B cell (primary cell): ENCODE measurements at regions not wholly inside any gene's neighbourhood (a gene's known extent, or its start where the extent isn't known, plus 50 kb on each side); places are given as distances from the start of the nearest gene placed in this dataset.

Source experiments
- ATAC-seq: fragments of 200-7000 bp; cut with Tn5 transposase; one replicate; pipeline ENCODE4 v1.10.0; 2021; ENCODE audit warnings: low read depth, mild to moderate bottlenecking, moderate number of reproducible peaks, moderate library complexity
- CTCF ChIA-PET: fragments of 350-600 bp; sonication (Branson Sonifier 250); formaldehyde crosslinking; loops from one replicate; lab custom pipeline; 2021; ENCODE audit warnings: antibody characterized with exemption, inconsistent platforms; lab: Charles Lee
- POLR2A ChIA-PET: fragments of 350-600 bp; sonication (Branson Sonifier 250); formaldehyde crosslinking; loops from one replicate; lab custom pipeline; 2021; ENCODE audit warnings: antibody characterized with exemption; lab: Charles Lee
- DNase-seq: peaks from one replicate; pipeline ENCODE4 v3.0.0; 2013
- H2AFZ ChIP-seq: 2 replicates; pipeline ENCODE4 v1.6.1; 2012; ENCODE audit warnings: mild to moderate bottlenecking, low read depth, low read length; ENCODE audit not compliant: insufficient read depth, poor library complexity, severe bottlenecking
- H3K27ac ChIP-seq, 2 donors: 1 replicate in 1 of 2; 2 replicates in 1 of 2; pipeline ENCODE4 v1.5.1; 2012 to 2013; ENCODE audit warnings: low read length in 2 of 2, mild to moderate bottlenecking in 2 of 2, moderate library complexity in 1 of 2
- H3K27me3 ChIP-seq, 4 experiments: fragments of 200-600 bp in 1 of 4; sonication (generic) in 1 of 4; replicated peaks in 1 of 4; 1 replicate in 2 of 4; 2 replicates in 2 of 4; pipeline versions ENCODE4 v1.6.1 to v1.7.0; 2013 to 2016; ENCODE audit warnings: low read length in 3 of 4, mild to moderate bottlenecking in 2 of 4, mixed read lengths in 1 of 4, moderate library complexity in 1 of 4; ENCODE audit not compliant: insufficient read depth in 4 of 4, control insufficient read depth in 3 of 4; ENCODE audit errors: control extremely low read depth in 1 of 4
- H3K36me3 ChIP-seq, 2 experiments: replicated peaks in 1 of 2; 1 replicate in 1 of 2; 2 replicates in 1 of 2; pipeline versions ENCODE4 v1.6.1 to v1.7.1; 2013; ENCODE audit warnings: low read length in 1 of 2; ENCODE audit not compliant: insufficient read depth in 2 of 2, control insufficient read depth in 1 of 2; ENCODE audit errors: control extremely low read depth in 1 of 2, extremely low read depth in 1 of 2
- H3K4me1 ChIP-seq, 2 donors: fragments of 200-600 bp in 1 of 2; sonication (generic) in 1 of 2; 1 replicate in 1 of 2; 2 replicates in 1 of 2; pipeline versions ENCODE4 v1.5.1 to v1.6.1; 2013 to 2017; ENCODE audit warnings: low read length in 2 of 2; ENCODE audit not compliant: control insufficient read depth in 2 of 2, insufficient read depth in 2 of 2
- H3K4me2 ChIP-seq: replicated peaks from 2 replicates; pipeline ENCODE3; 2012; ENCODE audit warnings: mild to moderate bottlenecking, low read depth, low read length; ENCODE audit not compliant: poor library complexity, severe bottlenecking
- H3K4me3 ChIP-seq, 5 experiments: fragments of 200-600 bp in 1 of 5; sonication (generic) in 1 of 5; 1 replicate in 3 of 5; 2 replicates in 2 of 5; pipeline versions ENCODE4 v1.5.1 to v1.7.0; 2011 to 2016; ENCODE audit warnings: low read length in 4 of 5, mild to moderate bottlenecking in 4 of 5, low read depth in 2 of 5, control low read depth in 1 of 5, moderate library complexity in 1 of 5; ENCODE audit not compliant: insufficient read depth in 1 of 5; ENCODE audit errors: control extremely low read depth in 1 of 5, extremely low read depth in 1 of 5
- H3K79me2 ChIP-seq: fragments of 200-600 bp; sonication (generic); one replicate; pipeline ENCODE4 v1.6.0; 2016; ENCODE audit warnings: low read length; ENCODE audit not compliant: control insufficient read depth, insufficient read depth
- H3K9ac ChIP-seq: fragments of 200-600 bp; sonication (generic); 2 replicates; pipeline ENCODE4 v1.6.1; 2017; ENCODE audit warnings: mild to moderate bottlenecking, low read length, moderate library complexity
- H3K9me3 ChIP-seq, 3 donors: one replicate each; pipeline versions ENCODE4 v1.6.1 to v1.7.1; 2013; ENCODE audit warnings: low read length in 2 of 3; ENCODE audit not compliant: control insufficient read depth in 2 of 3, insufficient read depth in 1 of 3; ENCODE audit errors: control extremely low read depth in 1 of 3
- H4K20me1 ChIP-seq: 2 replicates; pipeline ENCODE4 v1.6.0; 2012; ENCODE audit warnings: mild to moderate bottlenecking, low read length; ENCODE audit not compliant: insufficient read depth, control insufficient read depth, poor library complexity, severe bottlenecking
- H3K27ac Mint-ChIP-seq: one replicate; pipeline ENCODE4 v1.8.0; 2021; ENCODE audit warnings: mixed read lengths
- H3K27me3 Mint-ChIP-seq: one replicate; pipeline ENCODE4 v1.8.0; 2021; ENCODE audit warnings: mixed read lengths
- H3K4me1 Mint-ChIP-seq: one replicate; pipeline ENCODE4 v1.8.0; 2021; ENCODE audit warnings: mixed read lengths
- H3K4me3 Mint-ChIP-seq: one replicate; pipeline ENCODE4 v1.8.0; 2021; ENCODE audit warnings: mixed read lengths
- H3K9me3 Mint-ChIP-seq: one replicate; pipeline ENCODE4 v1.8.0; 2022; ENCODE audit warnings: mixed read lengths; ENCODE audit not compliant: insufficient read depth
- CTCF ChIP-seq: fragments of 200-600 bp; IDR thresholded peaks from one replicate; pipeline ENCODE4 v1.8.0; 2022; ENCODE audit warnings: antibody characterized with exemption, mild to moderate bottlenecking
- EZH2 ChIP-seq: IDR thresholded peaks from 2 replicates; pipeline ENCODE4 v1.6.1; 2012; ENCODE audit warnings: borderline replicate concordance, low read depth, mild to moderate bottlenecking, moderate library complexity, low read length; ENCODE audit not compliant: insufficient read depth, poor library complexity, severe bottlenecking
- WGBS: methylation state at CpG from one replicate; pipeline ENCODE4 v1.1.5; 2013; ENCODE audit warnings: missing lambda C conversion rate; ENCODE audit not compliant: insufficient coverage; 5-methylcytosine and 5-hydroxymethylcytosine counted together
- intact Hi-C: fragments of 100-400 bp; cut with micrococcal nuclease; formaldehyde crosslinking; loops from one replicate; pipeline ENCODE4 v1.10.0; 2022

GRCh38 chr11:69362315-69362714, 68.4 kb downstream of the MYEOV start:
- Histone ChIP-seq H3K9ac (no peak overlapping the region), H3K4me1 (no peaks in the 10 kb centered on the region), H3K9me3 (peaks cover 0 to 26% (median 12%) of the 10 kb centered on the region in 3 donors), H3K4me2 (no peak overlapping the region), H3K4me3 (no peak overlapping the region), H3K27me3 (no peaks in the 10 kb centered on the region), H3K36me3 (no peaks in the 10 kb centered on the region), H2AFZ (no peak overlapping the region), H3K79me2 (no peaks in the 10 kb centered on the region), H4K20me1 (no peaks in the 10 kb centered on the region), H3K27ac (no peak overlapping the region)
- ATAC-seq (no peak), DNase-seq (no peak)
- Mint-ChIP-seq H3K4me3 (no peak overlapping the region), H3K27me3 (no peaks in the 10 kb centered on the region), H3K27ac (no peak overlapping the region), H3K4me1 (no peaks in the 10 kb centered on the region), H3K9me3 (peaks cover 3% of the 10 kb centered on the region)
- POLR2A ChIA-PET = no interaction called here
- TF ChIP-seq EZH2 (no peak), CTCF (no peak)
- intact Hi-C loops = no loop called here
- 94% methylated on average over 3 of the region's 3 CpGs for WGBS
- CTCF ChIA-PET = no interaction called here

DNA sequence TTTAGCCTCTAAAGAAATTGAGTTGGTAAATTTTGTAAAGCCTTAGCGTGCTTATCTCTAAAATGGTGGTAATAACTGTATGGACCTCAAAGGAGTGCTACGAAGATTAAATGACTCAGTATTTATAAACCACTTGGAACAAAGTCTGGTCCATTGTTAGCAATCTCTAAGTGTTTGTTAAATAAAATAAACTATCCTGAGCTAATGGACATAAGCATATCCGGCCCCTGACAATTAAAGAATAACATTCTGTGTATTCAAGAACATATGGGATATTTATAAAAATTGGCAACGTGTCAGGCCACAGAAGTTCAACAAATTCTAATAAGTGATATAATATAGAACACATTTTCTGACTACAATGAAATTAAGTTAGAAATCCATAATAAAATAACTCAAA, 71.0 kb downstream of the MYEOV start:
- no peaks in the 10 kb centered on the region for H3K4me1 ChIP-seq
- no peak overlapping the region for H3K4me3 ChIP-seq
- H2AFZ ChIP-seq = no peak overlapping the region
- Mint-ChIP-seq H3K27me3 (no peaks in the 10 kb centered on the region), H3K27ac (no peak overlapping the region), H3K4me3 (no peak overlapping the region), H3K9me3 (no peaks in the 10 kb centered on the region), H3K4me1 (no peaks in the 10 kb centered on the region)
- TF ChIP-seq EZH2 = no peak
- no peak for TF ChIP-seq CTCF
- H3K4me2 ChIP-seq = no peak overlapping the region
- H3K79me2 ChIP-seq = no peaks in the 10 kb centered on the region
- ATAC-seq = no peak
- CTCF ChIA-PET = no interaction called here
- no peak overlapping the region for H3K27ac ChIP-seq
- no peaks in the 10 kb centered on the region for H4K20me1 ChIP-seq
- no peak for DNase-seq
- no CpG with 5 or more reads among the region's 4 CpGs for WGBS
- no peaks in the 10 kb centered on the region for H3K36me3 ChIP-seq
- no peak overlapping the region for H3K9ac ChIP-seq
- H3K9me3 ChIP-seq = peaks cover 0 to 10% (median 6%) of the 10 kb centered on the region in 3 donors
- no peaks in the 10 kb centered on the region for H3K27me3 ChIP-seq
- POLR2A ChIA-PET = no interaction called here
- intact Hi-C loops = no loop called here
